Panc1 (cell line): ENCODE measurements at regions not wholly inside any gene's neighbourhood (a gene's known extent, or its start where the extent isn't known, plus 50 kb on each side); places are given as distances from the start of the nearest gene placed in this dataset.

ENCODE experiments used
- ATAC-seq: fragments of 200-7000 bp; cut with Tn5 transposase; 2 replicates; pipeline ENCODE4 v1.9.1; 2020; ENCODE audit warnings: mild to moderate bottlenecking, moderate library complexity
- BruUV-seq: library from RNA; stranded (reverse); fragments of 400-500 nt; replicated peaks from 2 replicates; lab custom pipeline; 2021; lab: Mats Ljungman, UMichigan
- CTCF ChIA-PET: fragments of 300-600 bp; sonication (Branson Sonifier 250); formaldehyde crosslinking; loops from one replicate; lab custom pipeline; 2022; ENCODE audit warnings: antibody characterized with exemption; lab: Charles Lee
- POLR2A ChIA-PET: fragments of 300-600 bp; sonication (Branson Sonifier 250); formaldehyde crosslinking; loops from one replicate; lab custom pipeline; 2022; ENCODE audit warnings: antibody characterized with exemption; lab: Charles Lee
- DNase-seq: peaks from one replicate; pipeline ENCODE4 v3.0.0-alpha.2; 2010; ENCODE audit warnings: low read depth, low spot score
- H3K27ac ChIP-seq: 2 replicates; pipeline ENCODE4 v1.5.1; 2011; ENCODE audit warnings: mild to moderate bottlenecking, low read length, inconsistent platforms
- H3K27me3 ChIP-seq: fragments of 200-500 bp; sonication (Bioruptor generic); 2 replicates; pipeline ENCODE4 v1.6.0; 2014; ENCODE audit warnings: low read length, inconsistent platforms; ENCODE audit not compliant: control insufficient read depth, insufficient read depth
- H3K36me3 ChIP-seq: fragments of 200-500 bp; sonication (Bioruptor generic); 2 replicates; pipeline ENCODE4 v1.5.1; 2014; ENCODE audit warnings: inconsistent platforms, mild to moderate bottlenecking, low read length, moderate library complexity; ENCODE audit not compliant: control insufficient read depth, insufficient read depth
- H3K4me1 ChIP-seq: 2 replicates; pipeline ENCODE4 v1.5.1; 2011; ENCODE audit warnings: inconsistent platforms, mild to moderate bottlenecking, low read length, moderate library complexity; ENCODE audit not compliant: control insufficient read depth, insufficient read depth
- H3K4me3 ChIP-seq, 2 experiments: 2 replicates each; pipeline ENCODE4 v1.5.1; 2011 to 2012; ENCODE audit warnings: low read depth in 2 of 2, low read length in 2 of 2, mild to moderate bottlenecking in 2 of 2, inconsistent platforms in 1 of 2, moderate library complexity in 1 of 2
- H3K9me3 ChIP-seq: fragments of 200-500 bp; sonication (Bioruptor generic); 2 replicates; pipeline ENCODE4 v1.5.1; 2014; ENCODE audit warnings: low read depth, mild to moderate bottlenecking, inconsistent platforms, low read length, moderate library complexity; ENCODE audit not compliant: control insufficient read depth, insufficient read depth
- POLR2AphosphoS5 ChIP-seq: IDR thresholded peaks from 2 replicates; pipeline ENCODE4 v1.6.1; 2012; ENCODE audit warnings: mild to moderate bottlenecking, low read depth, low read length, moderate library complexity
- REST ChIP-seq, 2 experiments: IDR thresholded peaks; 2 replicates each; pipeline ENCODE4 v1.6.1; 2011 to 2012; ENCODE audit warnings: low read depth in 2 of 2, control low read depth in 1 of 2, low read length in 1 of 2, mild to moderate bottlenecking in 1 of 2, moderate library complexity in 1 of 2; ENCODE audit not compliant: insufficient read depth in 1 of 2
- SIN3A ChIP-seq: IDR thresholded peaks from 2 replicates; pipeline ENCODE4 v1.6.1; 2012; ENCODE audit warnings: low read depth, mild to moderate bottlenecking, low read length, moderate library complexity, borderline replicate concordance; ENCODE audit not compliant: insufficient read depth
- in situ Hi-C: cut with HindIII; loops from 2 replicates; pipeline ENCODE4 v1.10.0; 2016; ENCODE audit warnings: low sequenced_read_pairs, low pct_unique_long_range_greater_than_20kb
- intact Hi-C: fragments of 100-400 bp; cut with micrococcal nuclease; formaldehyde crosslinking; loops from one replicate; pipeline ENCODE4 v1.10.0; 2022; ENCODE audit not compliant: unreplicated experiment
- TF ChIP-seq, protein P1 (sequence below): fragments of 450-650 bp; IDR thresholded peaks from 2 replicates; pipeline ENCODE4 v1.5.1; 2017; ENCODE audit warnings: mild to moderate bottlenecking

DNA sequence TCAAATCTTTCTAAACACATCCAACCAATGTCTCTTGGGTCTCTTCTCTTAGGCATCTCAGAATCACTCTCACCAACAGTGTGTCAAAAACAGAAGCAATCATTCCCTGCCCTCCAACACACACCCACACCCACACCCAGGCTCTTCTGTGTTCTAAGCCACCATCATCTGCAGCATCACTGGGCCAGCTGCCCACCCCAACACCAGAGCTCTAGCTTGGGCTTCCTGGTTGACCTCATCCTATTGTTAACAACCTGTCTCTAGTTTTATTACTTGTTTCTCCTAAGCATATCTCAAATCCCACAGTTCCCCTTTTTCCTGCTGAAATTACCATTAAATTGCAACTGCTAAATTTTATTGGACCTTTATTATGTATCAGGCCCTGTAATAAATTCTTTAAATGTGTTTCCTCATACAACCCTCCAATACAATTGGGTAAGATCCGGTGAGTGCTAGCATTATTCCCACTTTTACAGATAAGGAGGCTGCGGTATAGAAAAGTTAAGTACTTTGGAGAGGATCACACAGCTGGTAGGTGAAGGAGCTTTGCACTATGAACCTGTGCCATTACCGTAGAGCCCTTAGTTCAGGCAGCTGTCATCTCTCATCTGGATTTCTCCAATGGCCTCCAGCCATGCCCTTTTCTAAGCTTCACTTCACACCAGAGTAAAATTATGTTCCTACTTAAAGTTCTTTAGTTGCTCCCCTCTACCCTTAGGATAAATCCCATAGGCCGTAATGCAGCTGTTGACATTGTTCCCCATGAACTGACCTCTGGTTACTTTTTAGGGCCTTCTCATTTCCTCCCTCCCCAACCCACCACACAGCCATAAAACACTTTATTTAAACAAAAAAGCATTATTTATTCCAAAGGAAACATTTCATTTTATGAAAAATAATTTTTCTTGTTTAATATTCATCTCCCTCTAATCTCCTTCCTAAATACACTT lies 227.7 kb downstream of the B3GLCT start:
- ATAC-seq (no peak), DNase-seq (no peak)
- Histone ChIP-seq H3K4me1 (no peaks in the 10 kb centered on the region), H3K27ac (no peak overlapping the region), H3K4me3 (no peak overlapping the region), H3K36me3 (no peaks in the 10 kb centered on the region), H3K9me3 (no peaks in the 10 kb centered on the region), H3K27me3 (no peaks in the 10 kb centered on the region)
- ChIA-PET CTCF (no interaction called here), POLR2A (no interaction called here)
- in situ Hi-C loops: no loop called here
- TF ChIP-seq, protein P1, sequence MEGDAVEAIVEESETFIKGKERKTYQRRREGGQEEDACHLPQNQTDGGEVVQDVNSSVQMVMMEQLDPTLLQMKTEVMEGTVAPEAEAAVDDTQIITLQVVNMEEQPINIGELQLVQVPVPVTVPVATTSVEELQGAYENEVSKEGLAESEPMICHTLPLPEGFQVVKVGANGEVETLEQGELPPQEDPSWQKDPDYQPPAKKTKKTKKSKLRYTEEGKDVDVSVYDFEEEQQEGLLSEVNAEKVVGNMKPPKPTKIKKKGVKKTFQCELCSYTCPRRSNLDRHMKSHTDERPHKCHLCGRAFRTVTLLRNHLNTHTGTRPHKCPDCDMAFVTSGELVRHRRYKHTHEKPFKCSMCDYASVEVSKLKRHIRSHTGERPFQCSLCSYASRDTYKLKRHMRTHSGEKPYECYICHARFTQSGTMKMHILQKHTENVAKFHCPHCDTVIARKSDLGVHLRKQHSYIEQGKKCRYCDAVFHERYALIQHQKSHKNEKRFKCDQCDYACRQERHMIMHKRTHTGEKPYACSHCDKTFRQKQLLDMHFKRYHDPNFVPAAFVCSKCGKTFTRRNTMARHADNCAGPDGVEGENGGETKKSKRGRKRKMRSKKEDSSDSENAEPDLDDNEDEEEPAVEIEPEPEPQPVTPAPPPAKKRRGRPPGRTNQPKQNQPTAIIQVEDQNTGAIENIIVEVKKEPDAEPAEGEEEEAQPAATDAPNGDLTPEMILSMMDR: no peak
- no peak for TF ChIP-seq POLR2AphosphoS5
- TF ChIP-seq SIN3A: no peak
- intact Hi-C loops: no loop called here
- BruUV-seq: no TSS peak

- H3K4me1 ChIP-seq: no peaks in the 10 kb centered on the region
- TF ChIP-seq, protein P1: peak; percentile 83
- TF ChIP-seq REST (IDR thresholded peaks at IDR 0.05; ENCODE audit: insufficient read depth in 1 of 2, low read depth in 2 of 2, low read length in 1 of 2): no peak
- in situ Hi-C loops: no loop called here
- no peaks in the 10 kb centered on the region; the same call in 1 of the 2 replicates for H3K27me3 ChIP-seq
- intact Hi-C loops: loop anchor here (2.0 to 5.0 kb wide), 2 partner anchors 311 to 366 kb away; no protein-coding TSS in a partner anchor
- no peak for ATAC-seq
- H3K27ac ChIP-seq: no peak overlapping the region
- ChIA-PET POLR2A (no interaction called here), CTCF (interaction anchor here (1.0 kb wide), 1 partner anchor 310 kb away, joined by 7 read pairs; no protein-coding TSS in a partner anchor)
- BruUV-seq: no TSS peak
- H3K36me3 ChIP-seq: no peaks in the 10 kb centered on the region
- no peak overlapping the region for H3K4me3 ChIP-seq
- peak; percentile 27 for DNase-seq
- H3K9me3 ChIP-seq: no peaks in the 10 kb centered on the region
These were observed 232.0 kb downstream of the B3GLCT start for GRCh38 chr13:31431722-31432137.
